Heart left ventricle (tissue), 16 donors: ENCODE measurements at regions not wholly inside any gene's neighbourhood (a gene's known extent, or its start where the extent isn't known, plus 50 kb on each side); places are given as distances from the start of the nearest gene placed in this dataset.

Experiments
- ATAC-seq, 4 donors: fragments of 200-7000 bp; cut with Tn5 transposase; one replicate each; pipeline ENCODE4 v1.9.1; 2020 to 2022; ENCODE audit warnings: moderate library complexity in 4 of 4, mild to moderate bottlenecking in 3 of 4, moderate number of reproducible peaks in 1 of 4
- DNase-seq, 5 donors: peaks; one replicate each; pipeline ENCODE4 v3.0.0-alpha.2; 2020
- H3K27ac ChIP-seq, 12 donors: fragments of 200-600 bp; sonication (generic) in 4 of 12; one replicate each; pipeline versions ENCODE4 v1.5.0 to v1.8.0; 2016 to 2022; ENCODE audit warnings: mild to moderate bottlenecking in 2 of 12
- H3K27me3 ChIP-seq, 9 donors: fragments of 200-600 bp; sonication (generic) in 2 of 9; one replicate each; pipeline versions ENCODE4 v1.5.1 to v1.8.0; 2016 to 2022; ENCODE audit warnings: mild to moderate bottlenecking in 3 of 9
- H3K36me3 ChIP-seq, 9 donors: fragments of 200-600 bp; sonication (generic) in 2 of 9; one replicate each; pipeline versions ENCODE4 v1.5.0 to v1.8.0; 2018 to 2022; ENCODE audit warnings: mild to moderate bottlenecking in 2 of 9
- H3K4me1 ChIP-seq, 12 donors: fragments of 200-600 bp; sonication (generic) in 4 of 12; one replicate each; pipeline versions ENCODE4 v1.5.0 to v1.8.0; 2016 to 2022; ENCODE audit warnings: mild to moderate bottlenecking in 3 of 12
- H3K4me3 ChIP-seq, 12 donors: fragments of 200-600 bp; sonication (generic) in 4 of 12; one replicate each; pipeline versions ENCODE4 v1.5.0 to v1.8.0; 2017 to 2022; ENCODE audit warnings: mild to moderate bottlenecking in 9 of 12, moderate library complexity in 4 of 12
- H3K9me3 ChIP-seq, 12 donors: fragments of 200-600 bp; sonication (generic) in 4 of 12; one replicate each; pipeline versions ENCODE4 v1.5.0 to v1.8.0; 2016 to 2022; ENCODE audit warnings: mild to moderate bottlenecking in 1 of 12
- CTCF ChIP-seq, 12 donors: fragments of 200-600 bp; sonication (generic) in 4 of 12; IDR thresholded peaks; one replicate each; pipeline versions ENCODE4 v1.5.0 to v1.8.0; 2018 to 2022; ENCODE audit warnings: antibody characterized with exemption in 12 of 12, mild to moderate bottlenecking in 5 of 12
- POLR2A ChIP-seq, 2 donors: fragments of 450-650 bp; IDR thresholded peaks; one replicate each; pipeline ENCODE4 v1.6.1; 2017; ENCODE audit warnings: antibody characterized with exemption in 2 of 2, mild to moderate bottlenecking in 2 of 2, moderate library complexity in 2 of 2
- WGBS, 4 donors: extraction: QIAGEN DNeasy Blood & Tissue Kit in 2 of 4; methylation state at CpG; one replicate each; pipeline versions ENCODE4 v1.1.5 to v1.1.7; 2013 to 2018; 5-methylcytosine and 5-hydroxymethylcytosine counted together
- intact Hi-C, 10 donors: fragments of 100-400 bp; cut with DNase I; formaldehyde crosslinking; loops; one replicate each; pipeline versions ENCODE4 v1.11.1 to v1.14.2; 2022
- donor health status: ischemic (EF 13 %, LVEDD 7.1; RV severe dilation, severe dysfunction).
- donor health status: healthy with polysubstance abuse.
- donor health status: DM: no; HTN: yes; CAD: no.
- donor health status: DM: no; HTN: no; CAD: no.
- donor health status: ischemic (EF 25% LVEDD 6.9; RV normal size, moderate dysfunction).
- donor health status: ischemic (EF 25% LVEDD 5.7; RV mildly dilated, moderate dysfunction).
- donor health status: healthy.
- donor health status: DM: yes; HTN: yes; CAD: no.
- donor health status: ischemic (EF 35%, LVEDD 5.7; RV mildly dilated, moderate dysfunction).
- donor health status: nonischemic (EF 11% LVEDD 7.7; RV severe dilation, severe dysfunction).
- donor health status: DM: yes; HTN: yes; CAD: no.
- donor health status: PGD.
- donor health status: ischemic (EF 29% LVEDD 5.4; RV normal size, mild dysfunction).
- donor health status: nonischemic (EF 23%, LVEDD 6.1; RV moderate dilation, normal function).

- 81 to 93% (median 92%) methylated on average over 3 of the region's 3 CpGs for WGBS, 4 donors
- no peak for DNase-seq
- Histone ChIP-seq H3K4me1 (no peaks in the 10 kb centered on the region), H3K27me3 (no peaks in the 10 kb centered on the region), H3K9me3 (no peaks in the 10 kb centered on the region), H3K27ac (no peak overlapping the region), H3K36me3 (no peaks in the 10 kb centered on the region), H3K4me3 (no peak overlapping the region)
- no peak for ATAC-seq
- TF ChIP-seq POLR2A (IDR thresholded peaks at IDR 0.05) (no peak), CTCF (IDR thresholded peaks at IDR 0.05) (no peak)
- intact Hi-C loops: no loop called here
Measured at GRCh38 chr3:20361000-20361399, 175.0 kb upstream of the SGO1 start.

- Histone ChIP-seq H3K9me3 (no peaks in the 10 kb centered on the region), H3K27ac (no peak overlapping the region), H3K36me3 (no peaks in the 10 kb centered on the region), H3K27me3 (no peaks in the 10 kb centered on the region), H3K4me3 (no peak overlapping the region), H3K4me1 (no peaks in the 10 kb centered on the region)
- intact Hi-C loops: loop anchor here in 1 of 10 donors (10.0 kb wide), 1 partner anchor 772 kb away; no protein-coding TSS in a partner anchor
- no peak for DNase-seq
- no peak for ATAC-seq
- 84 to 95% (median 92%) methylated on average over 1 of the region's 1 CpG for WGBS, 4 donors
- TF ChIP-seq CTCF (IDR thresholded peaks at IDR 0.05): no peak
- no peak for TF ChIP-seq POLR2A (IDR thresholded peaks at IDR 0.05)
Measured at GRCh38 chr3:20353286-20353685, 167.3 kb upstream of the SGO1 start.

GRCh38 chr3:20352546-20353179, 166.7 kb upstream of the SGO1 start:
- H3K36me3 ChIP-seq: no peaks in the 10 kb centered on the region
- no peak overlapping the region for H3K27ac ChIP-seq
- WGBS, 4 donors: 49 to 61% (median 54%) methylated on average over 3 of the region's 3 CpGs
- TF ChIP-seq CTCF (IDR thresholded peaks at IDR 0.05): no peak
- TF ChIP-seq POLR2A (IDR thresholded peaks at IDR 0.05): no peak
- intact Hi-C loops: loop anchor here in 1 of 10 donors (10.0 kb wide), 1 partner anchor 772 kb away; no protein-coding TSS in a partner anchor
- no peaks in the 10 kb centered on the region for H3K4me1 ChIP-seq
- H3K27me3 ChIP-seq: no peaks in the 10 kb centered on the region
- DNase-seq (no peak), ATAC-seq (no peak)
- H3K4me3 ChIP-seq: no peak overlapping the region
- no peaks in the 10 kb centered on the region for H3K9me3 ChIP-seq

- intact Hi-C loops: loop anchor here in 1 of 10 donors (10.0 kb wide), 1 partner anchor 774 kb away; no protein-coding TSS in a partner anchor
- H3K9me3 ChIP-seq: no peaks in the 10 kb centered on the region
- TF ChIP-seq CTCF (IDR thresholded peaks at IDR 0.05): no peak
- TF ChIP-seq POLR2A (IDR thresholded peaks at IDR 0.05): no peak
- H3K4me3 ChIP-seq: no peak overlapping the region
- DNase-seq (no peak), ATAC-seq (no peak)
- H3K36me3 ChIP-seq: no peaks in the 10 kb centered on the region
- no peak overlapping the region for H3K27ac ChIP-seq
- H3K4me1 ChIP-seq: no peaks in the 10 kb centered on the region
- H3K27me3 ChIP-seq: no peaks in the 10 kb centered on the region
Measured at GRCh38 chr3:20350449-20350848, 164.4 kb upstream of the SGO1 start.
